ENCODE measurements at regions not wholly inside any gene's neighbourhood (a gene's known extent, or its start where the extent isn't known, plus 50 kb on each side); places are given as distances from the start of the nearest gene placed in this dataset.

DNA sequence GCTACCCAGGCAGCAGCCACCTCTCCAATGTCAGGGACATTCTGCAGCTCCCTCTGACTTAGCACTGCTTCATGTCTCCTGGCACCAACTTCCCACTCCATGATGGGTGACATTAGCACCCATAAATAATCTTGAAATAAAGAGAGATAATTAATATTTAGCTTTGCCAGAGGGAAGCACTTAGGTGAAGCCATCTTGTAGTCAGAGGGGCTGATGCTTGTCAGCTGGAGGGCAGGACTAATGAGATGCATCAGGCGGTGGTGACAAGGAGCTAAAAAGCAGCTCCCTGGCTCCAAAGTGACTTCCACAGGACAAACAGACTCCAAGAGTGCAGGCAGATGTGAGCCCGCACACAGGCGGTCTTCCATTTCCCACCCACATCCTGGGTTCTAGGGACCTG is 153.0 kb upstream of the ID2 start:
- no peak for DNase-seq
- no peaks in the 10 kb centered on the region for H3K36me3 ChIP-seq
- H3K4me3 ChIP-seq: no peak overlapping the region
- intact Hi-C loops (cut with DNase I): no loop called here
- TF ChIP-seq POLR2A (IDR thresholded peaks at IDR 0.05) (no peak), CTCF (IDR thresholded peaks at IDR 0.05) (no peak)
- peaks cover 0 to 11% (median 9%) of the 10 kb centered on the region in 3 donors for H3K9me3 ChIP-seq
- H3K27ac ChIP-seq: no peak overlapping the region
- H3K27me3 ChIP-seq: no peaks in the 10 kb centered on the region
- peaks cover 10 to 28% (median 14%) of the 10 kb centered on the region in 3 donors for H3K4me1 ChIP-seq
- 96 to 100% methylated on average over 3 of the region's 3 CpGs for WGBS, 2 donors

GRCh38 chr2:8529706-8530277 is 152.1 kb upstream of the ID2 start:
- Histone ChIP-seq H3K9me3 (peaks cover 0 to 11% (median 9%) of the 10 kb centered on the region in 3 donors), H3K4me3 (no peak overlapping the region), H3K27ac (no peak overlapping the region), H3K4me1 (peaks cover 12 to 37% (median 17%) of the 10 kb centered on the region in 3 donors), H3K27me3 (no peaks in the 10 kb centered on the region), H3K36me3 (no peaks in the 10 kb centered on the region)
- no peak for DNase-seq
- intact Hi-C loops (cut with DNase I): no loop called here
- 92 to 98% methylated on average over 6 of the region's 6 CpGs for WGBS, 2 donors
- TF ChIP-seq CTCF (IDR thresholded peaks at IDR 0.05) (no peak), POLR2A (IDR thresholded peaks at IDR 0.05) (no peak)

DNA sequence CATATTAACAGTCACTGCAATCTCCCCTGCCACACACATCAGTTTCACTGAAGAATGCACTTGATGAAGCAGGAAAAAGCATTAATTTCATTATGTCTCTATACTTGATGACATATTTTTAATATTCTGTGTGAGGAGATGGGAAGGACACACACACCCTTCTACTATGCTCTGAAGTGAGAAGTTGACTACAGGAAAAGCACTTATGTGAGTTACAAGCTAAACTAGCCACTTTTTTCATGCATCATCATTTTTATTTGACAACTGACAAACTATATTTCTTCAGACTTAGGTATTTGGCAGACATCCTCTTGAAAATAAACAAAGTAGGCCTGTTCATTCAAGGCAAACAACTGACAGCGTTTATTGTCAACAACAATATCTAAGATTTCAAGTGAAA is 150.4 kb upstream of the ID2 start:
- H3K9me3 ChIP-seq: peaks cover 0 to 11% (median 9%) of the 10 kb centered on the region in 3 donors
- no peak for DNase-seq
- H3K4me3 ChIP-seq: no peak overlapping the region
- WGBS, 2 donors: 61 to 86% methylated on average over 1 of the region's 1 CpG
- H3K27ac ChIP-seq: no peak overlapping the region
- intact Hi-C loops (cut with DNase I): no loop called here
- no peak for TF ChIP-seq CTCF (IDR thresholded peaks at IDR 0.05)
- TF ChIP-seq POLR2A (IDR thresholded peaks at IDR 0.05): no peak
- H3K4me1 ChIP-seq: peaks cover 19 to 40% (median 20%) of the 10 kb centered on the region in 3 donors
- H3K36me3 ChIP-seq: no peaks in the 10 kb centered on the region
- no peaks in the 10 kb centered on the region for H3K27me3 ChIP-seq

DNA sequence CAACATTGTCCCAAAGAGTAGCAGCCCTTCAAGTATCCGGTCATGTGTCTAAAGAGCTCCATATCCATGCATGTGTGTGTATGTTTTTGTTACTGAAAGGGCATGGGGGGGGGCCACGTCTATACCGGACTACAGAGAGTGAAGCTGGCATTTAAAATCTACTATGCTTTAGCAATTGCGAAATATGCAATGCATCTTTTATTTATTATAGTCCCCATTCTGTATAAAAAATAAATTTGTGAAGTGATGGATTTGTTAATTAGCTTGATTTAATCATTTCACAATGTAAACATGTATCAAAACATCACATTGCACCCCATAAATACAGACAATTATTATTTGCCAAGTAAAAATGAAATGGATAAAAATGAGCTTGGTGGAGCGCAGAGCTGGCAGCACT is 149.4 kb upstream of the ID2 start:
- H3K27ac ChIP-seq: no peak overlapping the region
- no peaks in the 10 kb centered on the region for H3K36me3 ChIP-seq
- H3K4me3 ChIP-seq: no peak overlapping the region
- 68 to 78% methylated on average over 5 of the region's 5 CpGs for WGBS, 2 donors
- TF ChIP-seq CTCF (IDR thresholded peaks at IDR 0.05) (no peak), POLR2A (IDR thresholded peaks at IDR 0.05) (no peak)
- H3K27me3 ChIP-seq: no peaks in the 10 kb centered on the region
- peaks cover 0 to 11% (median 9%) of the 10 kb centered on the region in 3 donors for H3K9me3 ChIP-seq
- H3K4me1 ChIP-seq: peaks cover 24 to 40% (median 29%) of the 10 kb centered on the region in 3 donors
- DNase-seq: no peak
- intact Hi-C loops (cut with DNase I): no loop called here

- TF ChIP-seq POLR2A (IDR thresholded peaks at IDR 0.05): no peak
- no peak for TF ChIP-seq CTCF (IDR thresholded peaks at IDR 0.05)
- Histone ChIP-seq H3K9me3 (peaks cover 0 to 11% (median 9%) of the 10 kb centered on the region in 3 donors), H3K27ac (peak overlapping the region; percentile 52 to 84 (median 66)), H3K36me3 (no peaks in the 10 kb centered on the region), H3K4me3 (no peak overlapping the region), H3K27me3 (no peaks in the 10 kb centered on the region), H3K4me1 (peaks cover 26 to 51% (median 39%) of the 10 kb centered on the region in 3 donors)
- no peak for DNase-seq
- intact Hi-C loops (cut with DNase I): no loop called here
- WGBS, 2 donors: 100% methylated on average over 5 to 8 of the region's 8 CpGs
Observed at GRCh38 chr2:8533923-8534322, 147.9 kb upstream of the ID2 start.
